Gastrocnemius medialis (tissue), 4 donors: ENCODE measurements at regions not wholly inside any gene's neighbourhood (a gene's known extent, or its start where the extent isn't known, plus 50 kb on each side); places are given as distances from the start of the nearest gene placed in this dataset.

Experiments
- ATAC-seq, 2 donors: fragments of 150-250 bp; one replicate each; pipeline ENCODE4 v1.9.1; 2016
- DNase-seq, 2 donors: peaks; one replicate each; pipeline ENCODE4 v3.0.0-alpha.2; 2019
- H3K27ac ChIP-seq, 4 donors: fragments of 200-600 bp; sonication (generic); 1 replicate in 1 of 4; 2 replicates in 3 of 4; pipeline ENCODE4 v1.5.1; 2016 to 2018; ENCODE audit warnings: mild to moderate bottlenecking in 2 of 4, moderate library complexity in 1 of 4
- H3K27me3 ChIP-seq, 3 donors: fragments of 200-600 bp; sonication (generic) in 2 of 3; 1 replicate in 1 of 3; 2 replicates in 2 of 3; pipeline versions ENCODE4 v1.5.1 to v1.6.0; 2016 to 2019; ENCODE audit warnings: mild to moderate bottlenecking in 1 of 3, moderate library complexity in 1 of 3
- H3K36me3 ChIP-seq, 2 donors: fragments of 200-600 bp; sonication (generic) in 1 of 2; one replicate each; pipeline ENCODE4 v1.5.1; 2017 to 2018
- H3K4me1 ChIP-seq, 2 donors: fragments of 200-600 bp; sonication (generic) in 1 of 2; one replicate each; pipeline ENCODE4 v1.5.1; 2016 to 2017; ENCODE audit warnings: mild to moderate bottlenecking in 2 of 2
- H3K4me3 ChIP-seq, 4 donors: fragments of 200-600 bp; sonication (generic) in 3 of 4; 1 replicate in 1 of 4; 2 replicates in 3 of 4; pipeline ENCODE4 v1.5.1; 2016 to 2019; ENCODE audit warnings: mild to moderate bottlenecking in 2 of 4
- H3K9me3 ChIP-seq, 3 donors: fragments of 200-600 bp; sonication (generic) in 2 of 3; 1 replicate in 1 of 3; 2 replicates in 2 of 3; pipeline ENCODE4 v1.5.1; 2016 to 2019
- CTCF ChIP-seq, 5 experiments: fragments of 450-650 bp in 3 of 5; fragments of 200-600 bp in 2 of 5; sonication (generic) in 2 of 5; IDR thresholded peaks in 4 of 5; conservative IDR thresholded peaks in 1 of 5; 1 replicate in 4 of 5; 2 replicates in 1 of 5; pipeline ENCODE4 v1.5.1; 2016 to 2019; ENCODE audit warnings: antibody characterized with exemption in 5 of 5, mild to moderate bottlenecking in 3 of 5, moderate library complexity in 3 of 5
- POLR2A ChIP-seq, 2 donors: fragments of 450-650 bp; IDR thresholded peaks; one replicate each; pipeline ENCODE4 v1.6.1; 2017; ENCODE audit warnings: antibody characterized with exemption in 2 of 2, mild to moderate bottlenecking in 2 of 2, moderate library complexity in 2 of 2
- in situ Hi-C, 4 donors: fragments of 200-750 bp; cut with MboI; loops; one replicate each; pipeline versions ENCODE4 v1.15.0 to v1.8.0; 2017; ENCODE audit warnings: low sequenced_read_pairs in 4 of 4
- intact Hi-C: fragments of 100-400 bp; cut with DNase I; formaldehyde crosslinking; loops from one replicate; pipeline ENCODE4 v1.15.1; 2023; ENCODE audit warnings: low total_unique reads

- no peak for DNase-seq
- Histone ChIP-seq H3K27me3 (no peaks in the 10 kb centered on the region), H3K4me1 (no peaks in the 10 kb centered on the region), H3K27ac (no peak overlapping the region), H3K4me3 (no peak overlapping the region), H3K9me3 (no peaks in the 10 kb centered on the region), H3K36me3 (no peaks in the 10 kb centered on the region)
- in situ Hi-C loops (no loop called here), intact Hi-C loops (no loop called here)
- no peak for TF ChIP-seq POLR2A (IDR thresholded peaks at IDR 0.05)
- no peak for ATAC-seq
These were observed 1451.0 kb upstream of the IGFBP7 start for GRCh38 chr4:58561170-58561569.

- Histone ChIP-seq H3K27ac (no peak overlapping the region), H3K4me1 (no peaks in the 10 kb centered on the region), H3K4me3 (no peak overlapping the region), H3K27me3 (no peaks in the 10 kb centered on the region), H3K36me3 (no peaks in the 10 kb centered on the region), H3K9me3 (no peaks in the 10 kb centered on the region)
- TF ChIP-seq POLR2A (IDR thresholded peaks at IDR 0.05) (no peak), CTCF (IDR thresholded peaks at IDR 0.05 in 4 of 5, conservative IDR thresholded peaks at IDR 0.05 in 1 of 5) (no peak)
- DNase-seq (no peak), ATAC-seq (no peak)
- in situ Hi-C loops (no loop called here), intact Hi-C loops (no loop called here)
These were observed 1450.6 kb upstream of the IGFBP7 start for GRCh38 chr4:58560736-58561135.

- in situ Hi-C loops (no loop called here), intact Hi-C loops (no loop called here)
- Histone ChIP-seq H3K9me3 (no peaks in the 10 kb centered on the region), H3K36me3 (no peaks in the 10 kb centered on the region), H3K4me1 (no peaks in the 10 kb centered on the region), H3K27me3 (no peaks in the 10 kb centered on the region), H3K27ac (no peak overlapping the region), H3K4me3 (no peak overlapping the region)
- no peak for DNase-seq
- no peak for TF ChIP-seq CTCF (IDR thresholded peaks at IDR 0.05 in 4 of 5, conservative IDR thresholded peaks at IDR 0.05 in 1 of 5)
- no peak for TF ChIP-seq POLR2A (IDR thresholded peaks at IDR 0.05)
- ATAC-seq: no peak
These were observed 1443.5 kb upstream of the IGFBP7 start for GRCh38 chr4:58553679-58554078.

- DNase-seq (no peak), ATAC-seq (no peak)
- intact Hi-C loops (no loop called here), in situ Hi-C loops (no loop called here)
- Histone ChIP-seq H3K9me3 (no peaks in the 10 kb centered on the region), H3K4me1 (no peaks in the 10 kb centered on the region), H3K27ac (no peak overlapping the region), H3K4me3 (no peak overlapping the region), H3K36me3 (no peaks in the 10 kb centered on the region), H3K27me3 (no peaks in the 10 kb centered on the region)
- no peak for TF ChIP-seq POLR2A (IDR thresholded peaks at IDR 0.05)
- TF ChIP-seq CTCF (IDR thresholded peaks at IDR 0.05 in 4 of 5, conservative IDR thresholded peaks at IDR 0.05 in 1 of 5): no peak
These were observed 1442.8 kb upstream of the IGFBP7 start for GRCh38 chr4:58553031-58553430.

DNA sequence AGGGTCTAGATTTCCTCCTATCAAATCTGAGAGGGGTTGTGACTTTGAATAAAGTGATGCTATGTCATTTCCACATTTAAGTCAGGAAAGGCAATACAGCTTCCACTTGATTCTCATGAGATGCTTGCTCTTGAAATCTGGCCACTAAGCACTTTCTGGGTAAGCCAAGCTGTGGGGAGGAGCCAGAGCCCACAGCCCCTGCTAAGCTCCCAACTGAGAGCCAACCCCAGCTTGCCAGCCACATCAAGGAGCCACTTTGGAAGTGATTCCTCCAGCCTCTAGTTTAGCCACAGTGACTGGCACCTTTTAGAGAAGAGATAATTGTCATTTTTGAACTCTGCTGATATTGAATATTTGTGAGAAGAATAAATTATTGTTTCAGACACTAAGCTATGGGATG is 1441.5 kb upstream of the IGFBP7 start:
- intact Hi-C loops (no loop called here), in situ Hi-C loops (no loop called here)
- Histone ChIP-seq H3K9me3 (no peaks in the 10 kb centered on the region), H3K27ac (no peak overlapping the region), H3K4me1 (no peaks in the 10 kb centered on the region), H3K4me3 (no peak overlapping the region), H3K27me3 (no peaks in the 10 kb centered on the region), H3K36me3 (no peaks in the 10 kb centered on the region)
- TF ChIP-seq POLR2A (IDR thresholded peaks at IDR 0.05) (no peak), CTCF (IDR thresholded peaks at IDR 0.05 in 4 of 5, conservative IDR thresholded peaks at IDR 0.05 in 1 of 5) (no peak)
- no peak for ATAC-seq
- DNase-seq: no peak
